ENCODE measurements at regions not wholly inside any gene's neighbourhood (a gene's known extent, or its start where the extent isn't known, plus 50 kb on each side); places are given as distances from the start of the nearest gene placed in this dataset.
A peak's percentile ranks its signal among the peaks of the same experiment; 100 is the strongest.
"Not testable (repeated sequence)": the region's sequence is repeated elsewhere in the genome, so short reads cannot be mapped to it uniquely, and the experiment has no call there.

- DNase-seq (ENCODE audit: low read depth) = no peak
Measured at GRCh38 chr2:239551206-239551605, 150.4 kb upstream of the HDAC4 start.

GRCh38 chr2:239550357-239550756 lies 149.5 kb upstream of the HDAC4 start:
- DNase-seq (ENCODE audit: low read depth) = no peak

- DNase-seq (ENCODE audit: low read depth) = no peak
Measured at GRCh38 chr2:239549711-239550255, 149.0 kb upstream of the HDAC4 start.

- no peak for DNase-seq (ENCODE audit: low read depth)
Measured at GRCh38 chr2:239548965-239549595, 148.3 kb upstream of the HDAC4 start.

- peak; percentile 23 for DNase-seq (ENCODE audit: low read depth)
Measured at GRCh38 chr2:239548451-239548871, 147.6 kb upstream of the HDAC4 start.

GRCh38 chr2:239547140-239547539 lies 146.3 kb upstream of the HDAC4 start:
- not testable (repeated sequence) for DNase-seq (ENCODE audit: low read depth)

- no peak for DNase-seq (ENCODE audit: low read depth)
Measured at GRCh38 chr2:239546541-239546940, 145.7 kb upstream of the HDAC4 start.

- no peak for DNase-seq (ENCODE audit: low read depth)
Measured at GRCh38 chr2:239545741-239546392, 145.0 kb upstream of the HDAC4 start.

- peak; percentile 9 for DNase-seq (ENCODE audit: low read depth)
Measured at GRCh38 chr2:239544918-239545465, 144.2 kb upstream of the HDAC4 start.

- DNase-seq (ENCODE audit: low read depth) = no peak
Measured at GRCh38 chr2:239544143-239544917, 143.5 kb upstream of the HDAC4 start.

- no peak for DNase-seq (ENCODE audit: low read depth)
Measured at GRCh38 chr2:239543702-239544101, 142.9 kb upstream of the HDAC4 start.

GRCh38 chr2:239540174-239540573 lies 139.4 kb upstream of the HDAC4 start:
- DNase-seq (ENCODE audit: low read depth) = no peak

GRCh38 chr2:239539776-239540100 lies 138.9 kb upstream of the HDAC4 start:
- DNase-seq (ENCODE audit: low read depth) = no peak

GRCh38 chr2:239539083-239539775 lies 138.4 kb upstream of the HDAC4 start:
- no peak for DNase-seq (ENCODE audit: low read depth)

- DNase-seq (ENCODE audit: low read depth) = no peak
Measured at GRCh38 chr2:239538357-239539052, 137.7 kb upstream of the HDAC4 start.

GRCh38 chr2:239537633-239538356 lies 137.0 kb upstream of the HDAC4 start:
- DNase-seq (ENCODE audit: low read depth) = no peak

- DNase-seq (ENCODE audit: low read depth) = no peak
Measured at GRCh38 chr2:239536186-239536585, 135.4 kb upstream of the HDAC4 start.

GRCh38 chr2:239535413-239536144 lies 134.8 kb upstream of the HDAC4 start:
- DNase-seq (ENCODE audit: low read depth) = no peak

GRCh38 chr2:239534581-239535412 lies 134.0 kb upstream of the HDAC4 start:
- DNase-seq (ENCODE audit: low read depth) = no peak

All from stimulated activated CD8-positive, alpha-beta memory T cell treated with anti-CD3 and anti-CD28 coated beads, Interleukin-12 subunit alpha, Interleukin-12 subunit beta, amount 100 ng/mL, for 1 hour (primary cell).